ENCODE measurements at regions not wholly inside any gene's neighbourhood (a gene's known extent, or its start where the extent isn't known, plus 50 kb on each side); places are given as distances from the start of the nearest gene placed in this dataset.

- TF ChIP-seq NFIC (IDR thresholded peaks at IDR 0.05): no peak
- TF ChIP-seq CEBPB (IDR thresholded peaks at IDR 0.05): no peak
- no peak for TF ChIP-seq EGR1 (IDR thresholded peaks at IDR 0.05)
- TF ChIP-seq YY1 (IDR thresholded peaks at IDR 0.05; ENCODE audit: low read depth): no peak
- TF ChIP-seq REST (IDR thresholded peaks at IDR 0.05; ENCODE audit: low read depth): no peak
- TF ChIP-seq EP300 (IDR thresholded peaks at IDR 0.05; ENCODE audit: borderline replicate concordance): no peak
- no peak for TF ChIP-seq USF1 (IDR thresholded peaks at IDR 0.05)
- TF ChIP-seq TCF12 (IDR thresholded peaks at IDR 0.05; ENCODE audit: low read depth): no peak
- no peak for TF ChIP-seq ZBTB7A (IDR thresholded peaks at IDR 0.05; ENCODE audit: low read depth)
- no peak for TF ChIP-seq FOXM1 (IDR thresholded peaks at IDR 0.05; ENCODE audit: borderline replicate concordance, low read depth)
- no peak for TF ChIP-seq MAX (IDR thresholded peaks at IDR 0.05)
- no peak for TF ChIP-seq CREB1 (IDR thresholded peaks at IDR 0.05; ENCODE audit: low read depth)
- no peak for TF ChIP-seq RAD21 (IDR thresholded peaks at IDR 0.05; ENCODE audit: low read depth)
Measured at GRCh38 chr14:106490442-106490841, 964.1 kb downstream of the TMEM121 start.

GRCh38 chr14:106491851-106492250 is 965.5 kb downstream of the TMEM121 start:
- TF ChIP-seq YY1 (IDR thresholded peaks at IDR 0.05; ENCODE audit: low read depth) (no peak), EP300 (IDR thresholded peaks at IDR 0.05; ENCODE audit: borderline replicate concordance) (no peak), CEBPB (IDR thresholded peaks at IDR 0.05) (no peak), TAF1 (IDR thresholded peaks at IDR 0.05; ENCODE audit: low read depth) (no peak), MAX (IDR thresholded peaks at IDR 0.05) (no peak), USF1 (IDR thresholded peaks at IDR 0.05) (no peak), FOXM1 (IDR thresholded peaks at IDR 0.05; ENCODE audit: borderline replicate concordance, low read depth) (no peak), TEAD4 (IDR thresholded peaks at IDR 0.05) (no peak), RAD21 (IDR thresholded peaks at IDR 0.05; ENCODE audit: low read depth) (peak; percentile 52)

- TF ChIP-seq RAD21 (IDR thresholded peaks at IDR 0.05; ENCODE audit: low read depth) (no peak), USF1 (IDR thresholded peaks at IDR 0.05) (no peak), NFIC (IDR thresholded peaks at IDR 0.05) (no peak), MAX (IDR thresholded peaks at IDR 0.05) (no peak), ZBTB7A (IDR thresholded peaks at IDR 0.05; ENCODE audit: low read depth) (no peak), TCF12 (IDR thresholded peaks at IDR 0.05; ENCODE audit: low read depth) (no peak), CREB1 (IDR thresholded peaks at IDR 0.05; ENCODE audit: low read depth) (no peak), CEBPB (IDR thresholded peaks at IDR 0.05) (no peak), EP300 (IDR thresholded peaks at IDR 0.05; ENCODE audit: borderline replicate concordance) (no peak), TAF1 (IDR thresholded peaks at IDR 0.05; ENCODE audit: low read depth) (no peak), FOXM1 (IDR thresholded peaks at IDR 0.05; ENCODE audit: borderline replicate concordance, low read depth) (no peak), REST (IDR thresholded peaks at IDR 0.05; ENCODE audit: low read depth) (no peak), TEAD4 (IDR thresholded peaks at IDR 0.05) (no peak), EGR1 (IDR thresholded peaks at IDR 0.05) (no peak), YY1 (IDR thresholded peaks at IDR 0.05; ENCODE audit: low read depth) (no peak)
Measured at GRCh38 chr14:106493962-106494823, 967.8 kb downstream of the TMEM121 start.

GRCh38 chr14:106500571-106500970 is 974.2 kb downstream of the TMEM121 start:
- TF ChIP-seq USF1 (IDR thresholded peaks at IDR 0.05) (no peak), MAX (IDR thresholded peaks at IDR 0.05) (no peak), EGR1 (IDR thresholded peaks at IDR 0.05) (no peak), NFIC (IDR thresholded peaks at IDR 0.05) (no peak), RAD21 (IDR thresholded peaks at IDR 0.05; ENCODE audit: low read depth) (no peak), REST (IDR thresholded peaks at IDR 0.05; ENCODE audit: low read depth) (no peak), TEAD4 (IDR thresholded peaks at IDR 0.05) (no peak), CREB1 (IDR thresholded peaks at IDR 0.05; ENCODE audit: low read depth) (no peak), ZBTB7A (IDR thresholded peaks at IDR 0.05; ENCODE audit: low read depth) (no peak), FOXM1 (IDR thresholded peaks at IDR 0.05; ENCODE audit: borderline replicate concordance, low read depth) (no peak), YY1 (IDR thresholded peaks at IDR 0.05; ENCODE audit: low read depth) (no peak), TCF12 (IDR thresholded peaks at IDR 0.05; ENCODE audit: low read depth) (no peak), TAF1 (IDR thresholded peaks at IDR 0.05; ENCODE audit: low read depth) (no peak), EP300 (IDR thresholded peaks at IDR 0.05; ENCODE audit: borderline replicate concordance) (no peak), CEBPB (IDR thresholded peaks at IDR 0.05) (no peak)
